NCI-H446 (cell line): ENCODE measurements at regions not wholly inside any gene's neighbourhood (a gene's known extent, or its start where the extent isn't known, plus 50 kb on each side); places are given as distances from the start of the nearest gene placed in this dataset.

Experiments
- DNase-seq, 2 experiments: peaks; one replicate each; lab custom pipeline; 2025; lab: John Stamatoyannopoulos, UW

DNA sequence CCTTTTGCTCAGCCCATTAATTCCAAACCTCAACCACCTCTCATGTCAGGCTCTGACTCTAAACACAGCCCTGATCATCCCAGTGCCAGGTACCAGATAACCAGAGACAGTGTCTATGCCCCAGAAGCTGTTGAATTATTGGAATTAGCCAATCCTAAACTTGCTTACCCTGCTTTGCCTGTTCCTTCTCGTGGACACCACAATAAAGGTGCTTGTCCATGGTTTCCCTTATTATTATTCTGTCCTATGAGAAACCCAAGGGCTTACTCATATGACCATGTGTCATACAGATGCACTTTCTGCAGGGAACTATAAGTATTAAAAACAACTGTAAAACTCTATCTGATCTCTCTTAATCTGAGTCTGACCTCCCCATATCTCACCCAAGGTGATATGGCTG is 2193.8 kb upstream of the PIK3C3 start:
- no peak for DNase-seq

DNA sequence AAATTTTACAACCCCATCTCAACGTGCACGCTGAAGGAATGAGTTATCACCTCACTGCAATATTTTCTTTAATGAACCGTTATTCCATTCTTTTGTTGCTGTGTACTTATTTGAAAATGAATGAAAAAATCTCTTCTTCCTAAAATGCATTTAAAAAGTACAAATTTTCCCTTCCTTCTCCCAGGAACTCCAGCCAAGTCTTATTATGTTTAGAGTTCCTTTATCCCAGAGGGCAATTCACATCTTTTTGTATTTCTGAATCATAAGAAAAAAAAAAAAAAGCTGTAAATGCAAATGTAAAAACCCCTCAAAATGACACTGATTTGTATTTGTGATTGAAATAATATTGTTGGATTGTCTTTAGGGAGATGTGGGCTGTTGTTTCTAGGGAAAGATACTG is 2194.3 kb upstream of the CELF4 start:
- no peak for DNase-seq

DNA sequence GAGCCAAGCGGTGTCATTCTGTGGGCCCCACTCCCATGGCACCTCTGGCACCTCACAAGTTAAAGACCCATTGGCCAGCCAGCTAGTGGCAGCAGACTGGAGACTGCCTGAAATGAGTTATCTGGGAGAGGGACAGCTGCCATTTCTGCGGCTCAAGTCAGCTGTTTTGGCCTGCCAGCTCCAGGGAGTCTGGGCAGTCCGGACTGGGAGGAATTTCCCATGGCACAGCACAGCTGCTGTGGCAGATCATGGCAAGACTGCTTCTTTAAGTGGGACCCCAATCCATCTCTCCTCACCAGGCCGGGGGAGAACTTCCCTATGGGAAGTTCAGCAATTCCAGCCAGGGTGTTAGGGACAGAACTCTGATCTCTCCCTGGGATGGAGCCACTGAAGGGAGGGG is 2187.6 kb upstream of the CELF4 start:
- DNase-seq, result no peak

DNA sequence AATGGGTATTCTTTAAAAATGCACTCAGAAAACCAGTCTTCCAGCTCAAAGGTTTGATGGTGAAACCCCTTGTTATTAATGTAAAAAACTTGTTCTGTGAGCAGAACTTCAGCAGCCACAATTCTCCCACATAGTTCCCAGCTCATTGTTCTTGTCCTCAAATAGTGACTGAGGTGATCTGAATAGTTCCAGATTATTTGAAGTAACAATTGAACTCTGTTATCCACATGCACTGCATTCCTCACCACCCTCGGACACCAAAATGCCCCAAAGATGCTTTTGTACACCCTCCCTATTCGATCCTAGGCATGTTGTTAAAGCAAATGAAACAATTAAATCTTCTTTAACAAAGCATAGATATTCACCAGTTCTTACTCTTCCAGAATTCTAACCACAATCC is 2186.8 kb upstream of the CELF4 start:
- DNase-seq, result no peak

DNA sequence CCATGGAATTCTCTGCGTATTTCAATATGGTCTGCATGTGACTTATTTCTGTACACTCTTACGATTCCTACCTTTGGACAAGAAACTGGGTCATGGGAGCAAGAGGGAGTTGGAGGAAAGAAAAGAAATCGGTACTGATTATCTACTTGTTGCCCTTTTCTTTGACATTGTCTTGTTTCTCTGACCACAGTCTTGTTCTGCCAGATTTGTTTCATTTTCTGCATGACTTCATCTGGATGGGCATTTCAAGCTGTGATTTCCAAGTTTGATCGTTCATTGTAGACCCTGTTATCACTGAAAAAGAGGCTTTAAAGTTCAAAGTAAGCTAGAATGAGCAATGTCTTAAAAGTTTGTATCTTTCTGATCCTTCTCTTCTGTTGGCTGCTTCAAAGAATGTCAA is 2186.3 kb upstream of the CELF4 start:
- no peak for DNase-seq

DNA sequence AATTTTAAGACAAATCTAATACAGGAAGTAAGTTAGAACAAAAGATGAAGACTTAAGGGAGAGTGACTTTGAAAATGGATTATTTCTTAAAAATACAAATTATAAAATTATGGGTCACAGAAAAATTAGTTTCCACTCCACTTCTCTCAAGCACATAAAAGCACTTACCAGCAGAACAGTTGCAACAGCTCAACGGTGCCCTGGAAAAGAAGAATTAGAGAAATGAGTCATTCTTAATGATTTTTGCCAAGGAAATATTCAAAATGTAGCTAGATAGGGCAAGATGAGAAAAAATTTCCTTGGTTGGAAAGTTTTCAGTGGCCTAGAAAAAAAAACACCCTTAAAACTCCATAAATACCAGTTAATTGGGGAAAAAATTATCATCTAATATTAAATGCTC is 2185.6 kb upstream of the CELF4 start:
- DNase-seq, result peak in 1 of 2 experiments; percentile 12

DNA sequence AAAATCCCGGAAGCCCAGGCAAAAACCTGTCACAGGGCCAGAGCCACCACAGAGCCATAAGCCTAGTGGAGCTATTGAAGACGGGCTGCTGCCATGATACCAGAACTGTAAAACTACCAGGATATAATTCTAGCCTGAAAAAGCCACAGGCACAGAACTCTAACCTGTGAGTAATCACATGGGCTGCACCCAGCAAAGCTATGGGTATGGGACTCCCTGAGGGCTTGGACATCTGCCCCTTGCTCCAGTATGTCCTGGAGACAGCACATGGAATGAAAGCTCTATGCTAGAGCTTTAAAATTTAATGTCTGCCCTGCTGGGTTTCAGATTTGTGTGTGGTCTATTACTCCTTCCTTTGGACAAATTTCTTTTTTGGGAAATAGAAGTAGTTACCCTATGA is 2183.6 kb upstream of the CELF4 start:
- no peak for DNase-seq

DNA sequence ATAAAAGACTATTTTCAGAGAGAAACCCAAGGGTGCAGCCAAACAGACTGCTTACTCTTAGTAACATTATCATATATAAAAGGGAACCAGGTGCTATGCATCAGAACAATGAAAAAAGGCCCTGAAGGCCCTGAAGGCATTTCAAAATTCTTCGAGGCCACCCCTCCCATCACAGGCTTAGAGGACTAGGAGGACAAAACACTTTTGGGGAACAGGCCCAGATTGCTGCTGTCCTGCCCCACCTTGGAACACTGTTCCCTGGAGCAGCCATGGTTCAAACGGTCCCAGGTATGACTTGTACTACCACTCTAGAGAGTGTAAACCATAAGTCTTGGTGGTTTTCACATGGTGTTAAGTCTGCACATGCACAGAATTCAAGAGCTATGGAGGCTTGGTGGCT is 2183.1 kb upstream of the CELF4 start:
- no peak for DNase-seq

DNA sequence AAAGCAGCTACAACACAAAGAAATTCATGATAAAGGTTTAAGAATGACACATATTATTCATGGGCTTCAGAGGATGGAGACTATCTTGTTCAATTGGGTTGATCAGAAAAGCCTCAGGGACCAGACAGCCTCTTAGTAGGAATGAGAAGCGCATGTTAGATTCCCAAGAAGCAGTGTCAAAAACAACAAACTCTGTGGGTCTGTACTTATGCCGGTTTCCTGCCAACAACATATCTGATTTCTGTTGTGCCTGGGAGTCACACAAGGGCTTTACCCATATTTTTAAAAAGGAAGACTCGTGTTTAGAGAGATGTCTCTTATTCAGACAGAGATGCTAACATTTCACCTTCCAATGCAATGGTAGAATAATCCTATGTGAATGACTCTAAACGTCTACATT is 2180.6 kb upstream of the CELF4 start:
- DNase-seq, result no peak

DNA sequence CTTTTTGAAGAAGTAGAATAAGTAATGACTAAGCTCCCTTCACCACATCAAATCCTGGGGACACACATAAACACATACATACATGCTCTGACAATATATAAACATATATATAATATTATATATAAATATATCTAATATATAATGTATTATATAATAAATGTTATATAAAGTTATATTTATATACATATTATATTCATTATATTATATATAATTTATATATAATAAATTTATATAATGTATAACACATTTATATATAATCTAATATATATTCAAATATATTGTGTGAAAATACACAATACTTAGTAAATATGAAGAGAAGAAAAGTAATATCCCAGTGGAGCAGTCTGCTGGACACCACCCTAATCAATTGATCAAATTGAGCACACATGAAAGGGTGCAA is 2177.9 kb upstream of the CELF4 start:
- no peak for DNase-seq

DNA sequence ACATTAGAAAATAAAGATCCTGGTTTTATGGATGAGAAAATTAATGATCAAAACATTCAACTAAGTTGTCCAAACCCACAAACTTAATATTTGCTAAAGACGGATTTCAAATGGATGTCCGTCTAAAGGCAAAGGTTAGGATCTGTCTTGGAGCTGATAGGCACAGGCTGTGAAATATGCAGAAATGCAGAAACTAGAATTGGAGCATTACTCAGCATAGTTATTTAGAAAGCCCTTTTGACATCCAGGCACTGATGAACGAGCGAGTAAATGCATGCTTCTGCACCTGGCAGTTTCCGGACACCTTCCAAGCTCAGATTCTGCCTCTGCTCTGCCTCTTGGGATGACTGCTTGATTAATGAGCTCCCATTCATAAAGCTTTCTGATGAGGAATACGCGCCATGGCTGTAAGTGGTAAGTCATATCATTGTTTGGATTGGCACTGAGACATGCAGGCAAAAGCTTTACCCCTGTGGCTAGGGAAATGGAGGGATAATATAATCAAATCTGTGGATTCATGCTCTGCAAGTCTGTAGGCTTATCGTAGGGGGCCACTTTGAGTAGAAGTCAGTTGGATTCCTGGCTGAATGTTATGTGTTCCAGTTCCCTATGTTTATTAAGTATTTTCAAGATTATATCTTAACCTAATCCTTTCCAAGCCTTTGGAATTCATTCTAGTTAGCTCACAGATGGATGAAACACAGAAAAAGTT is 2176.3 kb upstream of the CELF4 start:
- peak; percentile 23 to 59 for DNase-seq

DNA sequence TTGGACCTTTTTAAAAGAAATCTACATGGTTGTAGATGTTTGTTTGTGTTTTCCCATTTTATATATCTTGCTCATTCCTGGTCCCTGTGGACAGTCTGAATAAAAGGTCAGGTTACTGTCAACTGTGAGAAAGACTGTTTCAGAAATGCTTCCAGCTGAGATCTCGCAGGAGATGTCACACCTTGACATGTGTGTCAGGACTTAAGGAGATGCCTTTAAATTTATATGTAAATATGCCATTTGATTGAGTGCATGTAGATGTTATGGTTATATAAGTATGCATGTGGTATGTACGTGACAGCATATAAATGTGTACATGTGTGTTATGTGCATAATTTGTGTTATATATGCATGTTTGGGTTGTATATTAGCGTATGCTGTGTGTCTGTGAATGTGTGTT is 2172.3 kb upstream of the CELF4 start:
- DNase-seq, result no peak

DNA sequence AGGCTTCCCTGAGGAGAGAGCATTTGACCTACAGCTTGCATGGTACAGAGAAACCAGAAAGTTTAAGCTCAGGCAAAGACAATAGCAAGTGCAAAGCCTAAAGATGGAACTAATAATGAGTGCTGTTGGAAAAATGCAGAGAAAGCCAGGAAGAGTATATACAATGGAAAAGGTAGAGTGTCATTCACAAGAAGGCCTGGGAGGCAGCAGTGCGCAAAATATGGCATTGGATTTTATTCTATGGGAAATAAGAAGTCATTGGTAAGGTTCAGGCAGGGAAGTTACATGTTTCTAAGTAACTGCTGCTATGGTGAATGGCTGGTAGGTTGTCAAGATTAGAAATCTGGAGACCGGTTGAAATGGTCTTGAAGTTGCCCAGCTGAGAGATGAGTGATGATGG is 2167.3 kb upstream of the CELF4 start:
- no peak for DNase-seq

DNA sequence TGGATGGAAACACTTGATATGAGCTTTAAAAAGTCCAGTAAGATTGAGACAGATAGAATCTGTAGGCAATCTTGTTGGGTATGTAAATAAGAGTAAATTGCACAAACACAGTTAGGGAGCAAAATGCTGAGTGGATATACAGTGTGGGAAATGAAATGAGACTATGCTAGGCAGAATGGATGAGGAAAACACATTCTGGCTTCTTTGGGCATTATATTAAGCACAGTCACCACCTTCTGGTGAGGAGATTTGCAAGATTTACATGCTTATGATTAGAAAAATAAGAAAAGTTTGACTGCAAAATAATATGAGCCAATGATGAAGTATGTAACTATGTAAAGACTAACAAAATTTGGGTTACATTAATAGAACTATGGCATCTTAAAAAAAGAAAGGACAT is 2165.0 kb upstream of the CELF4 start:
- no peak for DNase-seq

DNA sequence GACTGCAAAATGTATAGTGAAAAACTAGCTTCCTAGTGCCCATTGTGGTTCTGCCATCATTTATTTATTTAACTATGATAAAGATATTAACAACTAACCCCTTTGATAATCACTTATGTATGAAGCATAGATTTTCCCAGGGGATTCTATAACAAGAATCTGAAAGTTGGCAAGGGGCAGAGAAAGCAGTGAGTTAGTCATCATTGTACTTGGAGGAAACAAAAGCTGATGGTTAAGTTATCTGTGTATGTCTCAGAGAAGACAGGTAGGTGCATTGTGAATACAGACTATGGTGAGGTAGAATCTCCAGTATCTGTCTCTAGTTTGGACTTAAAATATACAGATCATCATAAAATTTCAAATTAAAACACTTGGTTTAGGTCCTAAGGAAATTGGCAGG is 2159.1 kb upstream of the CELF4 start:
- DNase-seq, result peak in 1 of 2 experiments; percentile 3

DNA sequence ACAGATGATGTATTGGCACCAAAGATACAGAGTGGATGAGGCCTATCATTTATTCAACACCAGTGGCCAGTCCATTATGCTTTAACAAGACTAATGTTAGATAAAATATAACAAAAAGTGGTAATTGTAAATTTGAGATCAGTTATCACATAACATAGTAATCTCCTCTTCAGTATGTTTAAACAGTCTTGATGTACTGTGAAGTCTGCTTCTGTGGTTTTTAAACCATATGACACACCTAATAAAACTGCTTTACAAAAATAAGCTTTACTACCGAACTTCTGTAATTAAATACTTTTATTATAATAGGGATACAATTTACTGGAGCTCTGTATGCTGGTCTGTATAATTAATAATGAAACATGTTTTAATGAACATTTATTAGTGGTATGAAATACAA is 2156.1 kb upstream of the CELF4 start:
- no peak for DNase-seq

DNA sequence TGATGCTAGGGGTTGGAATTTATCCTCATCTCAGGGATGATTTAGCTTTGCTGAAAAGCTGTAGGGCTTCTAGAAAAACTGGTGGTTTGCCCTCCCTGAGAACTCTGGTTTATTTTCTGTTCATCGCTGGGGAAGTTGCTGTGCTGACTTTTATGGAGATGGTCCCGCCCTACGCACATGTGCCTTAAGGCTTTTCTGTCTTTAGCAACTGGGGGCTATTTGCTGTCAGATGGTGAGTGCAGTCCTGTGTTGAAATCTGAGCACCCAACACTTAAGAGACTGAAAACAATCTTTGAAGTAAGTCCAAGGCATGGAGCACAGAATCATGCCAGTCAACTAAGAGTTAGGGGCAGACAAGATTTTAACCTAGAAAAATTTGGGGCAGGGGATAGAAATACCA is 2148.4 kb upstream of the CELF4 start:
- no peak for DNase-seq

DNA sequence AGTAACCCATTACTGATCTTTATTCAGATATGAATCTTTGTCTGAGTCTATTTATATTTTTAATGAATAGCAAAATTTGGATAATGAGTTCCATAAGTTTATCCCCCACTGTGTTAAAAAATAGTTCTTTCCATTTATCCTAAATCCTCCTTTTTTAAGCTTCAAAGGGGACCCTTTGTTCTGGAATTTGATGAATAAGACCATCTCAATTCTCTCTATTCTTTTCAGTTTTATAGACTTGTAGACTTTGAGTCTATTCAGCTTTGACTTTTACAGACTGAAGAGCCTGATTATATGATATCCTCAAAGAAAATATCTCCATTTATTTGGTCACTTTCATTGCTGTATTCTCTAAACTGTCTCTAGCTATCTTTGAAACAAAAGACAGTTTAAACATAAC is 2146.1 kb upstream of the CELF4 start:
- no peak for DNase-seq

DNA sequence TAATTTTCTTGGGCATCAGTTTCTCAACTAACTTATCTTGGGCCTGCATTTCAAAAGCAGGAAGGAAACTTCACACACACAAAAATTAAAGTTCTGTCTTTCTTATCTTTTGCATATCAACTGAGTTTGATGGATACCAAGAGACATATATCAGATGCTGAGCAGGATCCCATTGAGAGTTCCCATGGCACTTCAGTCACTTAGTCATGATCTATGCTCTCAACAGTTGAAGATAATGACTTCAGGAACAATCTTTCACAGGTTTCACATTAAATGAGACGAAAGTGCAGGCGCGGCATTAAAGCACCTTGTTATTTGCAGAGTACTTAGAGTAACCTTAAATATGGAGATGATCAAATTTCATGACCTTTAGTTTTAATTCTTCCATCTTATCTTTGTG is 2139.8 kb upstream of the CELF4 start:
- no peak for DNase-seq

DNA sequence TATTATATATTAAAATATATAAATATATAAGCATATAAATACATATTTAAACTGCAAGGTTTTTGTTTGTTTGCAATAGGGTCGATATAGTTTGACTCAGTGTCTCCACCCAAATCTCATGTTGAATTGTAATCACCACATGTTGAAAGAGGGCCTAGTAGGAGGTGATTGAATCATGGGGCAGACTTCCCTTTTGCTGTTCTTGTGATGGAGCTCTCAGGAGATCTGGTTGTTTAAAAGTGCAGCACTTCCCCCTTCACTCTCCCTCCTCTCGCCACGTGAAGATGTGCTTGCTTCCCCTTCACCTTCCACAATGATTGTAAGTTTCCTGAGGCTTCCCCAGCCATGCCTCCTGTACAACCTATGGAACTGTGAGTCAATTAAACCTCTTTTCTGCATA is 2137.3 kb upstream of the CELF4 start:
- DNase-seq, result no peak

DNA sequence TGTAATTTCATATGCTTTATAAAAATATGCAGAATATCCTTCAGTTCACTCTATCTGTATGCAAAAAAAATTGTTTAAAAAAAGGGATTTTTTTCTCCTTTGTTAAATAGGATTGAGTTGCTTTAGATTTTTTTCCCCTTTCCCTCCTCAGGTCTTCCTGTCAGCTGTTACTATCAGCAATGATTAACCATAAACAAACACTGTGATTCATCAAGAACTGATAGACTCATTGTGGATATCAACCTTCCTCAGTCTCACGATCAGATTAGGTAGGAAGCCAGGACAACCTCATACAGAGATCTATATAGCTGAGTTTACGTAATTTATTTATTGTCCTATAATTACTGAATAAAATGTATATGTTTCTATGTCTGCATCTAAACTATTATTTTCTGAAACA is 2136.2 kb upstream of the CELF4 start:
- DNase-seq, result no peak

DNA sequence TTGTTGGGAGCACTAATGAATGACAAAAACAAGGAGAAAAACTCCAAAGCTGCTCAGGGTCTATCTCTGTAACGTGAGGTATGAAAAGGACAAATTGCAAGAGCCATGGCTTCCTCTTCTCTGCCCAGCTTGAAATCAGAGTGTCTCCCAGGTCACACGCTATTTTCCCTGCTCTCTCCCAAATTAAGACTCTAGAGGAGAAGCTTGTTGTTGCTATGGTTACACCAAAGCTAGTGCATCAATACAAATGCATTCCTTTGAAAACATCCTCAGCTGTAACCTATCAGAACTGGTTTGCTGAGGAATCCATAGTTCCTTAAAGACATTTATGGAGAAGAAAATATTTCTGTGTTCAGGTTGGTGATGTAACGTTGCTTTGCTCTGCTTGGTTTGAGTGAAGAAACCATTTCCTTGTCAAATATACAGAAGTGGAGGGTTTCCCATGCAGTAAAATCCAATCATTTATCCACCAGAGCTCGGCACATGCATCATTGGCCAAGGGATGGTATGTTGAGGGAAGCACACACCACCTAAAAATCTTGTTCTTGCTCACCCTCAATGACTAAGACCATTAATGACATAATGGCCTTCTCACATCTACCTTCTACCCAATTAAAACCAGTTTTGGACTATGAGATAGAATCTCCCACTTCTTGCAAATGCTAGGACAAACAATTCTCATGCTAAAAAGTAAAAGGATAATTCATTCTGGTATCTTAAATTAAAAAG is 2135.6 kb upstream of the CELF4 start:
- DNase-seq, result no peak

DNA sequence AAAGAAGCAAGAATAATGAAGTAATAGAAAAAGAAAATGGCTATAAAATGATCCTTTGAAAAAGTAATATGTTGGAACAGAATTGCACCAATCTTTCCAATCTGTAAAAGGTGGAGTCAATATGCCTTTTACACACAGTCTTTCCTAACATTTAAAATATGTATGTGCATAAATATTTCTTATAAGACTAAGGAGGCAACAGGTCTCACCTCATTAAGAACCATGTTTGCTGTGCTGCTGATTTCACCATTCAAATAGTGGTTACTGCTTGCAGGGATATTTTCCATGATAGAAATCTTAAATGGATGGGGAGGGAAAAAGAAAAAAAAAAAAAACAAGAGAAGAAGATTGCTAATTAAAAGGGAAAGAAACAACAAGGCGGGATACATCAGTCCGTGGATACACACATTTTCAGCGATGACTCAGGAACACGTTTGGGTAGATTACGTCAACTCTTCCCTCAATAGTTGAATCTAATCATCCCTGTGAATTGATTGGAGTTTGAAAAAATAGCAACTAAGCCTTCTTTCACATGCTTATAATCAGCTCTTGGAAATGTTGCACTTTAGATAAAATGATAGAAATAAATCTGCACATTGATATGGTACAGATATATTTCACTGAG is 2133.9 kb upstream of the CELF4 start:
- no peak for DNase-seq

DNA sequence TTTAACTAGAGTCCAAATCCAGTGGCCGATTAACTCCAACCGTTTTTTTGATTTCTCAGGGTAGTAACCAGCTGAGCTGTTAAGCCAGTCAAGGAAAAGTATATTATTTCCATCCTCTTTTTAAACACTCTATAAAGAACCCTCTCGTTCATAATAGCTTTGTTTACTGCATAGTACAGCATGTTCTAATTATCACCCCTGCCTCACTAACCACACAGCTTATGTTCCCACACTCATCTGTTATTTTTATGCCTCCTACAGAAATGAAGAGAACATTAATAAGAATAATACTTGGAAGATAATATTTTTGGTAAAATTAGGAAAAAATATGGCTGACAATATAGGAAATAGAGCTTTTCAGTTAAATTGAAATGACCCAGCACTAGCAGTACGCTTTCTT is 2132.8 kb upstream of the CELF4 start:
- no peak for DNase-seq
